HEK293 (cell line): ENCODE measurements at regions not wholly inside any gene's neighbourhood (a gene's known extent, or its start where the extent isn't known, plus 50 kb on each side); places are given as distances from the start of the nearest gene placed in this dataset.
A peak's percentile ranks its signal among the peaks of the same experiment; 100 is the strongest.

Experiments used
- CTCF ChIA-PET: fragments of 350-600 bp; formaldehyde crosslinking; extraction: SDS; loops from one replicate; lab custom pipeline; 2021; ENCODE audit warnings: antibody characterized with exemption; lab: Yijun Ruan, JAX
- POLR2A ChIA-PET: fragments of 300-600 bp; formaldehyde crosslinking; extraction: SDS; loops from one replicate; lab custom pipeline; 2020; ENCODE audit warnings: antibody characterized with exemption, inconsistent platforms; lab: Yijun Ruan, JAX
- H3K27ac ChIP-seq: fragments of 200-500 bp; sonication (Bioruptor generic); 2 replicates; pipeline ENCODE4 v1.5.1; 2014; ENCODE audit warnings: low read depth, low read length, control low read depth, inconsistent platforms; ENCODE audit errors: extremely low read depth
- H3K36me3 ChIP-seq, 2 experiments: fragments of 200-500 bp in 1 of 2; sonication (Bioruptor generic) in 1 of 2; 1 replicate in 1 of 2; 2 replicates in 1 of 2; pipeline ENCODE4 v1.5.1; 2014 to 2017; ENCODE audit warnings: inconsistent platforms in 2 of 2, low read length in 2 of 2; ENCODE audit not compliant: control insufficient read depth in 2 of 2, insufficient read depth in 1 of 2
- H3K4me1 ChIP-seq: fragments of 200-500 bp; sonication (Bioruptor generic); 2 replicates; pipeline ENCODE4 v1.5.1; 2014; ENCODE audit warnings: mild to moderate bottlenecking, low read length, inconsistent platforms; ENCODE audit not compliant: control insufficient read depth, insufficient read depth
- H3K4me3 ChIP-seq: 2 replicates; pipeline ENCODE4 v1.5.1; 2011; ENCODE audit warnings: low read depth, mild to moderate bottlenecking, control low read depth, low read length, moderate library complexity
- H3K9me3 ChIP-seq: fragments of 200-500 bp; sonication (Bioruptor generic); 2 replicates; pipeline ENCODE4 v1.5.1; 2014; ENCODE audit warnings: low read depth, low read length, inconsistent platforms; ENCODE audit not compliant: control insufficient read depth, insufficient read depth
- BCL11B ChIP-seq: fragments of 450-650 bp; formaldehyde crosslinking; IDR thresholded peaks from 2 replicates; pipeline ENCODE4 v1.5.1; 2016; ENCODE audit warnings: low read depth, missing biosample characterization, missing genetic modification characterization
- GLIS1 ChIP-seq: fragments of 450-650 bp; formaldehyde crosslinking; IDR thresholded peaks from 2 replicates; pipeline ENCODE4 v1.5.1; 2016; ENCODE audit warnings: missing biosample characterization, missing genetic modification characterization
- KLF16 ChIP-seq: fragments of 450-650 bp; formaldehyde crosslinking; IDR thresholded peaks from 2 replicates; pipeline ENCODE4 v1.5.1; 2017; ENCODE audit warnings: missing biosample characterization, missing genetic modification characterization
- TRIM28 ChIP-seq: IDR thresholded peaks from 2 replicates; pipeline ENCODE4 v1.6.1; 2011; ENCODE audit warnings: low read length, control low read depth, borderline replicate concordance
- ZBTB21 ChIP-seq: fragments of 450-650 bp; formaldehyde crosslinking; IDR thresholded peaks from 2 replicates; pipeline ENCODE4 v1.5.1; 2017; ENCODE audit warnings: missing biosample characterization, missing genetic modification characterization
- ZFP37 ChIP-seq: fragments of 450-650 bp; formaldehyde crosslinking; IDR thresholded peaks from 2 replicates; pipeline ENCODE4 v1.5.1; 2016; ENCODE audit warnings: missing biosample characterization, missing genetic modification characterization
- ZNF112 ChIP-seq: fragments of 450-650 bp; formaldehyde crosslinking; IDR thresholded peaks from 2 replicates; pipeline ENCODE4 v1.5.0; 2017; ENCODE audit warnings: missing biosample characterization, missing genetic modification characterization
- ZNF16 ChIP-seq: fragments of 450-650 bp; formaldehyde crosslinking; IDR thresholded peaks from 2 replicates; pipeline ENCODE4 v1.5.1; 2016; ENCODE audit warnings: low read depth, missing biosample characterization, missing genetic modification characterization
- ZNF202 ChIP-seq: fragments of 450-650 bp; formaldehyde crosslinking; IDR thresholded peaks from 2 replicates; pipeline ENCODE4 v1.5.1; 2016; ENCODE audit warnings: missing biosample characterization, missing genetic modification characterization, borderline replicate concordance
- ZNF416 ChIP-seq: fragments of 450-650 bp; formaldehyde crosslinking; IDR thresholded peaks from 2 replicates; pipeline ENCODE4 v1.5.1; 2016; ENCODE audit warnings: missing biosample characterization, missing genetic modification characterization
- ZNF529 ChIP-seq: fragments of 450-650 bp; formaldehyde crosslinking; IDR thresholded peaks from 2 replicates; pipeline ENCODE4 v1.5.1; 2017; ENCODE audit warnings: missing genetic modification characterization, missing biosample characterization; ENCODE audit not compliant: insufficient replicate concordance
- ZNF571 ChIP-seq: fragments of 450-650 bp; formaldehyde crosslinking; IDR thresholded peaks from 2 replicates; pipeline ENCODE4 v1.5.0; 2017; ENCODE audit warnings: missing biosample characterization, missing genetic modification characterization
- ZNF621 ChIP-seq: fragments of 450-650 bp; formaldehyde crosslinking; IDR thresholded peaks from 2 replicates; pipeline ENCODE4 v1.5.1; 2017; ENCODE audit warnings: missing biosample characterization, missing genetic modification characterization
- TF ChIP-seq, protein P1 (sequence below): fragments of 450-650 bp; formaldehyde crosslinking; IDR thresholded peaks from 2 replicates; pipeline ENCODE4 v1.5.1; 2017; ENCODE audit warnings: missing biosample characterization, mild to moderate bottlenecking, missing genetic modification characterization, moderate library complexity
- TF ChIP-seq, protein P2 (sequence below): fragments of 450-650 bp; formaldehyde crosslinking; IDR thresholded peaks from 2 replicates; pipeline ENCODE4 v1.5.1; 2016; ENCODE audit warnings: missing biosample characterization, missing genetic modification characterization
- TF ChIP-seq, protein P3 (sequence below): fragments of 450-650 bp; formaldehyde crosslinking; IDR thresholded peaks from 2 replicates; pipeline ENCODE4 v1.5.1; 2016; ENCODE audit warnings: missing biosample characterization, missing genetic modification characterization
- TF ChIP-seq, protein P4 (sequence below): IDR thresholded peaks from 2 replicates; pipeline ENCODE4 v1.6.1; 2011; ENCODE audit warnings: mild to moderate bottlenecking, low read depth, low read length, borderline replicate concordance
- TF ChIP-seq, protein P5 (sequence below): fragments of 450-650 bp; formaldehyde crosslinking; IDR thresholded peaks from 2 replicates; pipeline ENCODE4 v1.5.1; 2017; ENCODE audit warnings: missing biosample characterization, missing genetic modification characterization
- TF ChIP-seq, protein P6 (sequence below): fragments of 450-650 bp; formaldehyde crosslinking; IDR thresholded peaks from 2 replicates; pipeline ENCODE4 v1.5.1; 2017; ENCODE audit warnings: missing biosample characterization, missing genetic modification characterization
- TF ChIP-seq, protein P7 (sequence below): fragments of 450-650 bp; formaldehyde crosslinking; IDR thresholded peaks from 2 replicates; pipeline ENCODE4 v1.5.1; 2017; ENCODE audit warnings: missing biosample characterization, missing genetic modification characterization

DNA sequence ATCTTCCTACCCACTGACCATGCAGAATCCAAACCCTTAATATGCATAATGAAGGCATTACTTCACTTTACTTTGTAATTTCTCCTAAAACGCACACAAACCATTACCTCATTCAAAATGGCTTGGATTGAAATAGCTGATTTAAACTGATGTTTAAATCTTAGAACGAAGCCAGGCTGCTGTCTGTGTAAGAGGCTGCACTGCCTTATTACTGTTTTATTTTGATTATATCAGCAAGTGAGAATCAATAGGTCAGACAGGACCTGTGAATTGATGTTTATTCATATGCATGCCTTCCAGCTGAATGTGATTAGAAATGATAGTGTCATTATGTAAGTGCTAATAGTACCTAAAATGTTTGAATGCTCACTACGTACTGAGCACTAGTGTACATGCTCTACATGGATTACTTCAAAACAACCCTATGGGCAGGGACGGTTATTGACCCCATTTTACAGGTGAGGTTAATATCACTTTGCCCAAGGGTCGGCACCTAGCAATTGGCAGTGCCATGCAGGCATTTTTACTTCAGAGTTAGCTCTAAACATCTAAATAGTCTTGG, 314.2 kb upstream of the CBLB start:
- no peaks in the 10 kb centered on the region for H3K36me3 ChIP-seq
- 0 out of 2 replicates have a peak, but pooled peaks cover 3% of the 10 kb centered on the region for H3K4me1 ChIP-seq
- POLR2A ChIA-PET: no interaction called here
- TF ChIP-seq ZNF16 (tag by site-specific recombination): no peak
- TF ChIP-seq ZNF202: no peak
- TF ChIP-seq, protein P1, sequence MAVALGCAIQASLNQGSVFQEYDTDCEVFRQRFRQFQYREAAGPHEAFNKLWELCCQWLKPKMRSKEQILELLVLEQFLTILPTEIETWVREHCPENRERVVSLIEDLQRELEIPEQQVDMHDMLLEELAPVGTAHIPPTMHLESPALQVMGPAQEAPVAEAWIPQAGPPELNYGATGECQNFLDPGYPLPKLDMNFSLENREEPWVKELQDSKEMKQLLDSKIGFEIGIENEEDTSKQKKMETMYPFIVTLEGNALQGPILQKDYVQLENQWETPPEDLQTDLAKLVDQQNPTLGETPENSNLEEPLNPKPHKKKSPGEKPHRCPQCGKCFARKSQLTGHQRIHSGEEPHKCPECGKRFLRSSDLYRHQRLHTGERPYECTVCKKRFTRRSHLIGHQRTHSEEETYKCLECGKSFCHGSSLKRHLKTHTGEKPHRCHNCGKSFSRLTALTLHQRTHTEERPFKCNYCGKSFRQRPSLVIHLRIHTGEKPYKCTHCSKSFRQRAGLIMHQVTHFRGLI (tag by site-specific recombination): no peak
- no peak for TF ChIP-seq ZNF571 (tag by site-specific recombination)
- no peak for TF ChIP-seq ZNF112
- no peak for TF ChIP-seq TRIM28
- TF ChIP-seq, protein P2, sequence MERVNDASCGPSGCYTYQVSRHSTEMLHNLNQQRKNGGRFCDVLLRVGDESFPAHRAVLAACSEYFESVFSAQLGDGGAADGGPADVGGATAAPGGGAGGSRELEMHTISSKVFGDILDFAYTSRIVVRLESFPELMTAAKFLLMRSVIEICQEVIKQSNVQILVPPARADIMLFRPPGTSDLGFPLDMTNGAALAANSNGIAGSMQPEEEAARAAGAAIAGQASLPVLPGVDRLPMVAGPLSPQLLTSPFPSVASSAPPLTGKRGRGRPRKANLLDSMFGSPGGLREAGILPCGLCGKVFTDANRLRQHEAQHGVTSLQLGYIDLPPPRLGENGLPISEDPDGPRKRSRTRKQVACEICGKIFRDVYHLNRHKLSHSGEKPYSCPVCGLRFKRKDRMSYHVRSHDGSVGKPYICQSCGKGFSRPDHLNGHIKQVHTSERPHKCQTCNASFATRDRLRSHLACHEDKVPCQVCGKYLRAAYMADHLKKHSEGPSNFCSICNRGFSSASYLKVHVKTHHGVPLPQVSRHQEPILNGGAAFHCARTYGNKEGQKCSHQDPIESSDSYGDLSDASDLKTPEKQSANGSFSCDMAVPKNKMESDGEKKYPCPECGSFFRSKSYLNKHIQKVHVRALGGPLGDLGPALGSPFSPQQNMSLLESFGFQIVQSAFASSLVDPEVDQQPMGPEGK (tag by site-specific recombination): no peak
- no peak for TF ChIP-seq KLF16 (tag by site-specific recombination)
- TF ChIP-seq, protein P3, sequence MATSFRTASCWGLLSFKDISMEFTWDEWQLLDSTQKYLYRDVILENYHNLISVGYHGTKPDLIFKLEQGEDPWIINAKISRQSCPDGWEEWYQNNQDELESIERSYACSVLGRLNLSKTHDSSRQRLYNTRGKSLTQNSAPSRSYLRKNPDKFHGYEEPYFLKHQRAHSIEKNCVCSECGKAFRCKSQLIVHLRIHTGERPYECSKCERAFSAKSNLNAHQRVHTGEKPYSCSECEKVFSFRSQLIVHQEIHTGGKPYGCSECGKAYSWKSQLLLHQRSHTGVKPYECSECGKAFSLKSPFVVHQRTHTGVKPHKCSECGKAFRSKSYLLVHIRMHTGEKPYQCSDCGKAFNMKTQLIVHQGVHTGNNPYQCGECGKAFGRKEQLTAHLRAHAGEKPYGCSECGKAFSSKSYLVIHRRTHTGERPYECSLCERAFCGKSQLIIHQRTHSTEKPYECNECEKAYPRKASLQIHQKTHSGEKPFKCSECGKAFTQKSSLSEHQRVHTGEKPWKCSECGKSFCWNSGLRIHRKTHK (tag by site-specific recombination): no peak
- TF ChIP-seq, protein P4, sequence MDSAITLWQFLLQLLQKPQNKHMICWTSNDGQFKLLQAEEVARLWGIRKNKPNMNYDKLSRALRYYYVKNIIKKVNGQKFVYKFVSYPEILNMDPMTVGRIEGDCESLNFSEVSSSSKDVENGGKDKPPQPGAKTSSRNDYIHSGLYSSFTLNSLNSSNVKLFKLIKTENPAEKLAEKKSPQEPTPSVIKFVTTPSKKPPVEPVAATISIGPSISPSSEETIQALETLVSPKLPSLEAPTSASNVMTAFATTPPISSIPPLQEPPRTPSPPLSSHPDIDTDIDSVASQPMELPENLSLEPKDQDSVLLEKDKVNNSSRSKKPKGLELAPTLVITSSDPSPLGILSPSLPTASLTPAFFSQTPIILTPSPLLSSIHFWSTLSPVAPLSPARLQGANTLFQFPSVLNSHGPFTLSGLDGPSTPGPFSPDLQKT: no peak
- no peak for TF ChIP-seq ZBTB21 (tag by site-specific recombination)
- no peak for TF ChIP-seq GLIS1 (tag by site-specific recombination)
- TF ChIP-seq, all 188 proteins: peak for 0
- H3K27ac ChIP-seq: no peak overlapping the region
- H3K9me3 ChIP-seq: no peaks in the 10 kb centered on the region
- no peak overlapping the region for H3K4me3 ChIP-seq
- CTCF ChIA-PET: interaction anchor here (0.5 kb wide), 1 partner anchor 152 kb away, joined by 3 read pairs; no protein-coding TSS in a partner anchor

DNA sequence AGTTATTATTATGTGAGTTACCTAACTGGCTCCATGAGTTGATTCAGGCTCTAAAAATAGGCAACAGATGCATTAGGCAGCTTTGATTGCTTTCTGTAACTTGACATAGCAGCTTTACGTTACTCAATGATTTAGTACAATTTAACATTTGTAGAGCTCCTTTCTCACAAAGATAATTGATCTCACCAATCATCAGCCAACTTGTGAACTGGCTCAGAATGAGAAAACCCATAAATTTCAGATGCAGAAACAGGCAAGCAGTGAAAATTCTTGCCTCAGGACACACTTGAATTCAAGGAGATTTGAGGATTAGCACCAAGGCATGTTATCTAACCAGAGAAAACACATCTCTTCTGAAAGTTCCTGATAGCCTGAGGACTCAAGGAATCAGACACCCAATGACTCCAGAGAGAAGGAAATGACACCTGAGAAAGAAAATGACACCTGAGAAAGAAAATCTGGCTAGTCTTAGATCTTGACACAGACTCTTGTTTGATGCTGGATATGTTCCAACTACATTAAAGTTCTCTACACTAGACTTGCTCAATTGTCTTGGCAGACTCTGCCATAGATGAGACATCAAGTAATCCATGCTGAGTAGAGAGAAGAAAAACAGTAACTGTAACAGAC, 315.1 kb upstream of the CBLB start:
- CTCF ChIA-PET: interaction anchor here (0.5 to 0.8 kb wide), 2 partner anchors 37 to 153 kb away, joined by 3 read pairs; no protein-coding TSS in a partner anchor
- Histone ChIP-seq H3K9me3 (no peaks in the 10 kb centered on the region), H3K36me3 (no peaks in the 10 kb centered on the region), H3K27ac (no peak overlapping the region), H3K4me1 (0 out of 2 replicates have a peak, but pooled peaks cover 3% of the 10 kb centered on the region), H3K4me3 (no peak overlapping the region)
- POLR2A ChIA-PET: no interaction called here
- TF ChIP-seq, protein P5, sequence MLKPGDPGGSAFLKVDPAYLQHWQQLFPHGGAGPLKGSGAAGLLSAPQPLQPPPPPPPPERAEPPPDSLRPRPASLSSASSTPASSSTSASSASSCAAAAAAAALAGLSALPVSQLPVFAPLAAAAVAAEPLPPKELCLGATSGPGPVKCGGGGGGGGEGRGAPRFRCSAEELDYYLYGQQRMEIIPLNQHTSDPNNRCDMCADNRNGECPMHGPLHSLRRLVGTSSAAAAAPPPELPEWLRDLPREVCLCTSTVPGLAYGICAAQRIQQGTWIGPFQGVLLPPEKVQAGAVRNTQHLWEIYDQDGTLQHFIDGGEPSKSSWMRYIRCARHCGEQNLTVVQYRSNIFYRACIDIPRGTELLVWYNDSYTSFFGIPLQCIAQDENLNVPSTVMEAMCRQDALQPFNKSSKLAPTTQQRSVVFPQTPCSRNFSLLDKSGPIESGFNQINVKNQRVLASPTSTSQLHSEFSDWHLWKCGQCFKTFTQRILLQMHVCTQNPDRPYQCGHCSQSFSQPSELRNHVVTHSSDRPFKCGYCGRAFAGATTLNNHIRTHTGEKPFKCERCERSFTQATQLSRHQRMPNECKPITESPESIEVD (tag by site-specific recombination): peak; percentile 75
- TF ChIP-seq, protein P6, sequence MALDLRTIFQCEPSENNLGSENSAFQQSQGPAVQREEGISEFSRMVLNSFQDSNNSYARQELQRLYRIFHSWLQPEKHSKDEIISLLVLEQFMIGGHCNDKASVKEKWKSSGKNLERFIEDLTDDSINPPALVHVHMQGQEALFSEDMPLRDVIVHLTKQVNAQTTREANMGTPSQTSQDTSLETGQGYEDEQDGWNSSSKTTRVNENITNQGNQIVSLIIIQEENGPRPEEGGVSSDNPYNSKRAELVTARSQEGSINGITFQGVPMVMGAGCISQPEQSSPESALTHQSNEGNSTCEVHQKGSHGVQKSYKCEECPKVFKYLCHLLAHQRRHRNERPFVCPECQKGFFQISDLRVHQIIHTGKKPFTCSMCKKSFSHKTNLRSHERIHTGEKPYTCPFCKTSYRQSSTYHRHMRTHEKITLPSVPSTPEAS (tag by site-specific recombination): no peak
- peak; percentile 80; the same call in 1 of the 2 replicates for TF ChIP-seq BCL11B (tag by site-specific recombination)
- TF ChIP-seq ZNF416 (tag by site-specific recombination): no peak
- TF ChIP-seq, protein P3 (tag by site-specific recombination): no peak
- no peak for TF ChIP-seq ZFP37 (tag by site-specific recombination)
- TF ChIP-seq ZNF621 (tag by site-specific recombination): no peak
- TF ChIP-seq ZNF529 (tag by site-specific recombination): no peak
- TF ChIP-seq, protein P7, sequence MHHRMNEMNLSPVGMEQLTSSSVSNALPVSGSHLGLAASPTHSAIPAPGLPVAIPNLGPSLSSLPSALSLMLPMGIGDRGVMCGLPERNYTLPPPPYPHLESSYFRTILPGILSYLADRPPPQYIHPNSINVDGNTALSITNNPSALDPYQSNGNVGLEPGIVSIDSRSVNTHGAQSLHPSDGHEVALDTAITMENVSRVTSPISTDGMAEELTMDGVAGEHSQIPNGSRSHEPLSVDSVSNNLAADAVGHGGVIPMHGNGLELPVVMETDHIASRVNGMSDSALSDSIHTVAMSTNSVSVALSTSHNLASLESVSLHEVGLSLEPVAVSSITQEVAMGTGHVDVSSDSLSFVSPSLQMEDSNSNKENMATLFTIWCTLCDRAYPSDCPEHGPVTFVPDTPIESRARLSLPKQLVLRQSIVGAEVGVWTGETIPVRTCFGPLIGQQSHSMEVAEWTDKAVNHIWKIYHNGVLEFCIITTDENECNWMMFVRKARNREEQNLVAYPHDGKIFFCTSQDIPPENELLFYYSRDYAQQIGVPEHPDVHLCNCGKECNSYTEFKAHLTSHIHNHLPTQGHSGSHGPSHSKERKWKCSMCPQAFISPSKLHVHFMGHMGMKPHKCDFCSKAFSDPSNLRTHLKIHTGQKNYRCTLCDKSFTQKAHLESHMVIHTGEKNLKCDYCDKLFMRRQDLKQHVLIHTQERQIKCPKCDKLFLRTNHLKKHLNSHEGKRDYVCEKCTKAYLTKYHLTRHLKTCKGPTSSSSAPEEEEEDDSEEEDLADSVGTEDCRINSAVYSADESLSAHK (tag by site-specific recombination): peak; percentile 81
